HG03442 (cell line): ENCODE measurements at regions not wholly inside any gene's neighbourhood (a gene's known extent, or its start where the extent isn't known, plus 50 kb on each side); places are given as distances from the start of the nearest gene placed in this dataset.
"Not testable (repeated sequence)": the region's sequence is repeated elsewhere in the genome, so short reads cannot be mapped to it uniquely, and the experiment has no call there.

Source experiments
- ATAC-seq: cut with Tn5 transposase; IDR thresholded peaks from one replicate; pipeline ENCODE4 v1.9.1; 2021; ENCODE audit warnings: mild to moderate bottlenecking, moderate library complexity; ENCODE audit not compliant: unreplicated experiment

GRCh38 chr7:136264304-136264703 is 287.1 kb upstream of the MTPN start:
- ATAC-seq = not testable (repeated sequence)

DNA sequence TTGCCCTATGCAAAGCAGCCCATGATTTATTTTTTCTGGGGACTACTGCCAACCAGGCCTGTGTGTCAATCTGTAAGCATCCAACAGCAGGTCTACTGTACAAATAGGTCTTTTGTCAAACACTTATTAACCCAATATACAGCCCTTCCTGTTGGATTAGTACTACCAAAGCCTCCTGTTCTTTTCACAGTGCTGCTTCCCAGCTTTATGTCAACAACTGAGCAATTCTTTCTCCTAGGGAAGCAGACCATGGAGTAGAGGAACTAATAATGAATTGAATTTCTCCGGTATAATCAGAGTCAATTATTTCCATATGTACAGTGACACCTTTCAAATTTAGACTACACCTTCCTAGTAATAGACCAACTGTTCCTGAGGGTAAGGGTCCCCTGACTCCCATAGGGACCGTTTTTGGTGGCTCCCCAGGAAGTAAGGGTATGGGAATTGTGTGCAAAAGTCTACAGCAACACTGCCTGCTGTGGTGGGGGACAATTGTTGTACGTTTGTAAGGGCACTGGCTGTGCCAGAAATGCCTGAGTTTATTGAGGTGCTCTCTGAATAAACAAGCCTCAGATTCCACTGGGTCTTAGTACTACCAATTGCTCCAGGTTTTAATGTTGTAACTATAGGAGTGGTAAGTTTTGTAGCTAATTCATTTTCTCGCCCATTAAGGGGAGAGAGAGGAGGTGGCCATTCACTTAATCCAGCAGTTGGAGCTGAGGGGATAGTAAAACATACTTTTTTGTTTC is 286.1 kb upstream of the MTPN start:
- not testable (repeated sequence) for ATAC-seq

DNA sequence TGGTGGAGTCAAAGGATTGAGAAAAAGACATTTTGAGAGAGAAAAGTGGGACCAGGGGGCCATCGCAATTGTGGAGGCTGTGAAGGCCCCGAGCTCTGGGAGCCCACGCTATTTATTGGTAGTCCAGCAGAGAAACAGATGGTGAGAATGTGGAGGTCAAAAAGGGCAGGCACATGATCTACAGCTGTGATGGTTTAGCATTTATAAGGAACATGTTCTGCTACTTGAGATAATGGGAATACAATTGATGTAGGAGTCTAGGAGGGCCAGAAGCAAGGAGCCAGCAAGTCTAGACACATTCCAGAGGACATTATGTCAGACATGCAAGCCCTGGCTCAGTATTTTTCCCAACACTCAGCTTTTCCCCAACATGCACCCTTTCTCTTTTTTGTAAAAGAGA is 283.4 kb upstream of the MTPN start:
- ATAC-seq = not testable (repeated sequence)

DNA sequence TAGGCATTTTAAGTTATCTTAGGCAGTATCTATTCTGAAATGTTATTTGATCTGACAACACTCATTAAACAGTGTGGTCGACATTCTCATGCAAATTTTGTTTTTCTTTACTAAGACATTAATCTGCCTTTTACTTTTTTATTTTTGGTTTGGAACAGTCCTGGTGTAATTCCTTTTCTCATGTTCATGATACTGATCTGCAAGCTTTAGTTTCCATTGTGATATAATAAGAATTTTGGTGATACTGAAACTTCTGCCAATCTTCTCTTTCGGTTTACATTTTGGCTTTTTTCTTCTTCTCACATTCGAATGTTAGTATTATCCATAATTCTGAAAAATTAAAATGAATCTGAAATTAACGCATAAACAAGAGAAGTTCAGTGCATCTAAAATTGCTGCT is 281.9 kb upstream of the MTPN start:
- no peak for ATAC-seq

DNA sequence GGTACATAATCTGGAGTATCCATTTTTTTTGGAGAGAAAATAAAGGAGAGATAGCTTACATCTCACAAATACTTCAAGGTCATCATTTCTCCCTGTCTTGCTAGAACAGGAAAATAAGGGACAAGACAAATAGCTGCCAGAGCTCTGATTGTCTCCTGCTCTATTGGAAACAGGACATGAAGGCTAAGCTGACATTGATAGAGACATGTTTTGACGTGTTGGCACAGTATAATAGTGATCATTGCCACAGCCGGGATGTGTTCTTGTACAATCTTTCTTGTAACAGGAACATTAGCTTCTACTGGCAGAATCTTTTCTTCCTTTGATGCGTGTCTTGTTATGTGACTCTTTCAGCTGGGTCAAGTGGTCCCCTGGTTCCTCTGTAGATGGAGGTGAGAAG is 279.3 kb upstream of the MTPN start:
- ATAC-seq = no peak

DNA sequence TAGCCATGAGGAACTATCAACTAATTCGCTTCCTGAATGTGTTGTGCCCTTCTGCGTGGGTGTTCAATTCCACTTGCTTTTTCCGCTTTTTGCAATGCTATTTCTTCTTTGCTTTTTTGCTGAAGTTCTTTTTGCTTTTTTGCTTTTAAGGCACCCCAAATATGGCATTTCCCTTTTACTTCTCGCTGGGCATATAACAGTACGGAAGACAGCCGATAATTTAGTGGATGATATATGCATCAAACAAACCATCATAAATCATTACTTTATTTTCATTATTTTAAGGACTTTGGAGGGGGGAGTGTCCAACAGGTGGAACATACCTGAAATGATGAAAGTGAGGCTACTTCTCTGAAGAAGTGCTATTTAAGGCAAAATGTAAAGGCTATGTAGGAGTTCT is 277.0 kb upstream of the MTPN start:
- ATAC-seq = no peak

- no peak for ATAC-seq
These were observed 274.7 kb upstream of the MTPN start for GRCh38 chr7:136251826-136252225.

GRCh38 chr7:136247211-136247610 is 270.1 kb upstream of the MTPN start:
- ATAC-seq = no peak

DNA sequence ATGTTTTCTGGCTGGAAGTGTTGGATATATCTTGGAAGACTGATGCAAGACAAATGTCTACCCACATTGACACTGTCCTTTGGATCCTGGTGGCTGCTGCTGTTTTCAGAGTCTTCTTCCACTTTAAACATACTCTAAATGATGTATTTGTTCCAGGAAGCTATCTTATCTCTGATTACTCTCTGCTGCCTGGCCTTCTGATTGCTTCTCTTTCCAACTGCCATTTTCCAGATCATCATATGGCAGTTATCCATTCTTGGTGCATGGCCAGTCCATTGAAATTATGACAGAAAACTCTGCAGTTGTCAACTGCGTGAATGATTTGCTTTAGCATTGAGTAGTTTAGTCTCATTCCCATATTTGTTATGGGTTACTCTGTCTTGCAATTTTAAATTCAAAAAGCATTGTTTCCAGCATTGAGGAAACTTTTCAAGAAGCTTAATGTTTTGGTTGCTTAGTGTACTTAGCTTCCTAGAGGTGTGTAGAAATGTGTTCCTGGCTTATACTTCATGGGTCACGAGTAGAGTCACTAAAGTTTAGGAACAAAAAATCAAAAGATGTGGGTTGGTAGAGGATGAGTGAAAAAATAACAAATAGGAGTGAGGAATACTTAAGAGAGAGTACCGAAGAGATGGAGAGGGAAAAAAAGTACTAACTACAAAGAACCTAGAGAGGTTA is 268.3 kb upstream of the MTPN start:
- no peak for ATAC-seq

DNA sequence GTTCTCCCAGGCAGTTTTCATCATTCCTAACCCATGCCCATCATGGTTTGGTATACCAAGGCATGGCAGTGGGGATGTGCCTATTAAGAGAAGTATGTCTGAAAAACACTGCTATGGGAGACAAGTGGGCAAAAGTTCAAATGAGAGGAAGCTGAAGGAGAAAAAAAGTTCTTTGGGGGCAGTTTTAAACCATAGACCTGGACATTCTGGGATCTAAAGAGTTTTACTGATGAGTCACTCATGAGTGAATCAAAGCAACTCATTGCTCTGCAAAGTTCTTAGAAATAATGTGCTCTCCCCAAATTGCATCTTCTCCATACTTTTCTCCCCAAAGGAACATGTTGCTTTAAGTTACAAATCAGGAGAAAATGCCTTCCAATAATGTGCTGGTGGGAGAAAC is 256.9 kb upstream of the MTPN start:
- ATAC-seq = no peak

- ATAC-seq = no peak
These were observed 253.1 kb upstream of the MTPN start for GRCh38 chr7:136230210-136230609.

- ATAC-seq = no peak
These were observed 252.6 kb upstream of the MTPN start for GRCh38 chr7:136229790-136230189.

GRCh38 chr7:136228171-136228570 is 251.0 kb upstream of the MTPN start:
- no peak for ATAC-seq

GRCh38 chr7:136214356-136214755 is 237.2 kb upstream of the MTPN start:
- ATAC-seq = no peak

DNA sequence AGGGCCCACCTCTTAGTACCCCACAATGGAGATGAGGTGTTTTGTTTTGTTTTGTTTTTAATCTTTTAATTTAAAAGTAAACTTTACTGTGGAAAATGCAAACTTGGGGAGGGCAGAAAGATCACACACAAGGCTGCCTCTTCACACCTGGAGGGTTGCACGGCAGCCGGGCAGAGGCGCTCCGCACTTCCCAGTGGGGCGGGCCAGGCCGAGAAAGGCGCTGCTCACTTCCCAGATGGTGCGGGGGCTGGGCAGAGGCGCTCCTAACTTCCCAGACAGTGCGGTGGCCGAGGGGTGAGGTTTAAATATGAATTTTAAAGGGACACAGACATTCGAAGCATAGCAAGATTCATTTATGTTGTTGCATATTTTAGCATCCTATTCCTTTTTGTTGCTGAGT is 235.9 kb upstream of the MTPN start:
- no peak for ATAC-seq

- no peak for ATAC-seq
These were observed 233.5 kb upstream of the MTPN start for GRCh38 chr7:136210664-136211063.

DNA sequence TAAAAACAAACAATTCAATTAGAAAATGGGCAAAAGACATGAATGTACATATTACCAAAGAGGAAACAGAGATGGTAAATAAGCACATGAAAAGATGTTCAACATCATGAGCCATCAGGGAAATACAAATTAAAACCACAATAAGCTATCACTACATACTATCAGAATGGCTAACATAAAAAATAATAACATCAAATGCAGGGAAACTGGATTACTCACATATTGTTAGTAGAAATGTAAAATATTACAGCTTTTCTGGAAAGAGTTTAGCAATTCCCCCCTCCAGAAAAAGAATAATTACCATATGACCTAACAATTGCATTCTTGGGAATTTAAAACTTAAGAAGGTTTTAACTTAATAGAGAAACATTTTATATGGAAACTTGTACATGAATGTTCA is 232.9 kb upstream of the MTPN start:
- no peak for ATAC-seq

GRCh38 chr7:136205956-136206355 is 228.8 kb upstream of the MTPN start:
- ATAC-seq = no peak

DNA sequence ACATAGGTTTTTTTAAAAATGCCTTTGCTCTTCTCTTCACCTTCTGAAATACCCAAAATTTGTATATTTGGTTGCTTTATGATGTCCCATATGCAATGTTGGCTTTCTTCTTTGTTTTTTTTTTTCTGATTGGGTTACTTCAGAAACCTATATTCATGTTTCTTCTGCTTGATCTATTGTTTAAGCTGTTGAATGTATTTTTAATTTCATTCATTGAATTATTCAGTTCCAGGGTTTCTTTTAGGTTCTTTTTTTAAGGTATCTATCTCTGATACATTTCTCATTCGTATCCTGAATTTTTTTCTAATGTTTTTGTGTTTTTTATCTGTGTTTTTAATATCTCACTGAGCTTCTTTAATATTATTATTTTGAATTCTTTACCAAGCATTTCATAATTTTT is 221.0 kb upstream of the MTPN start:
- no peak for ATAC-seq

- ATAC-seq = peak; percentile 43
These were observed 217.7 kb upstream of the MTPN start for GRCh38 chr7:136194878-136195277.

DNA sequence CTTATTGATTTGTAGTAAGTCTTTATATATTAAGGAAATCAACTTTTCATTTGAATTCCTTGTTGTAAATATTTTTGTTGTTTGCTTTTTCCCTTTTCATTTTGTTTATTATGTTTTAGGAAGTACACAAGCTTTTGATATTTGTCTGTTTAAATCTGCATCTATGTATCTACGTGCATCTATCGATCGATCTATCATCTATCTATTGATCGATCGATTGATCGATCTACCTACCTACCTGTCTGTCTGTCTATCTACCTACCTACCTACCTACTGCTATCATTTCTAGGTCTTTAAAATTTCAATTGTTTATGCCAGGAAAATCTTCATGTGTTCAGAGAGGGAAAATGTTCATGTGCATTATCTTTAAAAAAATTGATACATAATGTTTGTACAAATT is 216.8 kb upstream of the MTPN start:
- ATAC-seq = no peak

GRCh38 chr7:136189506-136189998 is 212.4 kb upstream of the MTPN start:
- no peak for ATAC-seq
